GM18502 (cell line): ENCODE measurements at regions not wholly inside any gene's neighbourhood (a gene's known extent, or its start where the extent isn't known, plus 50 kb on each side); places are given as distances from the start of the nearest gene placed in this dataset.

Experiments used
- ATAC-seq: cut with Tn5 transposase; IDR thresholded peaks from one replicate; pipeline ENCODE4 v1.9.1; 2021; ENCODE audit warnings: mild to moderate bottlenecking; ENCODE audit not compliant: unreplicated experiment, poor library complexity

DNA sequence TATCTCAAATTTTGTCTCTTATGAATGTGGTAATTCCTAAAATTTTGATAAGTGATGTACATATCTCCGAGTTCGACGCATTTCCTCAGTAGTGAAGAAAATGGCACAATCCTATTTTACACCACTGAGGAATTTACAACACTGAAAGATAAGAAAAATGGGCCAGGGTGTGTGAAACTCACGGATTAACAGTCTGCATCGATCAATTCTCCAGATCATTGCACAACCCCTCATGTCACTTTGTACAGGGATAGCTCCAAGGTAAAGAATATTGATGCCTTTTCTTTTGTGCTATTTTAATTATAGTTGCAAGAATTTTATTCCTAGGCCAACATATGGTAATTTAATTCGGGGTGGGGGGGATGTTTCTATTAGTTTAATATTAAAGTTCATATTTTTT, 268.7 kb upstream of the VCX3A start:
- no peak for ATAC-seq

DNA sequence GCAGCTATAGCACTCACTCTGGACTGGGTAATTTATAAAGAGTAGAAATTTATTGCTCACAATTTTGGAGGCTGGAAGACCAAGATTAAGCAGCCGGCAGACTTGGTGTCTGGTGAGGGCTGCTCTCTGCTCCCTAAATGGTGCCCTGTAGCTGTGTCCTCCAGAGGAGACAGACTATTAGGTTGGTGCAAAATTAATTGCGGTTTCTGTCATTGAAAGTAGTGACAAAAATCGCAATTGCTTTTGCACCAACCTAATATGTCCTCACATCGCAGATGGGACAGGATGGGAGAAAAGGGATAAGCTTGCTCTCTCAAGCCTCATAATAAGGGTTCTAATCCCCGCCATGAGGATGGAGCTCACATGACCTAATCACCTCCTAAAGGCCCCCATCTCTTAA, 258.1 kb upstream of the VCX3A start:
- no peak for ATAC-seq

DNA sequence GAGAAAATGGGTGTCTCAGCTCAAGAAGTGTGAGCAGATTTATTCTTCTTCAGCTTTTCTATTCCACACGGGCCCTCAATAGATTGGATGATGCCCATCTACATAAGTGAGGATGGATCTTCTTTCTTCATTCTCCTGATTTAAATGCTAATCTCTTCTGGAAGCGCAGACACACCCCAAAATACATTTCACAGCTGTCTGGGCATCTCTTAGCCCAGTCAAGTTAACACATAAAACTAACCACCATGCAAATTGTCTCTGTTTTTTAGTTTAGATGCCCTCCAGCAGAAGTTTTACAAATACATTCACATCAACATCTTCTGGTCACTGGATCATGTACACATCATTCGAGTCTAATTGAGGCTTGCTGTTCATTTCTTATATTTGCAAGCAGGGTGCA, 249.0 kb upstream of the VCX3A start:
- no peak for ATAC-seq

DNA sequence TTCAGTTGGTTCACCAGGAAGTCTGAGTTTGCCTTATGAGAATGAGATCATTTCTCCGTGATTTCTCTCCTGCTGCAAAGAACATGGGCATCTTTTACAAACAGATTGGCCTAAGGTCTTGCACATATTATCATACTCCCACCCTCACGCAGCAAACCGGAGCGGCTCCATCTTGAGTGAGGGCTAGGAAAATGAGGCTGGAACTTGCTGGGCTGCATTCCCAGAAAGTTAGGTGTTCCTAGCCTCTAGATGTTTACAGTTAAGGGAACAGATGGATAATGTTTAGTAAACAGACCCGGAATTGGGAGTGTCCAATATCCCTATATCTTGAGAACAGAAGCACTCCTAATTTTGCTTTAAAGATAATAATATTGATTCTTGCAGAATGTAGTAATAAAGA, 247.9 kb upstream of the VCX3A start:
- no peak for ATAC-seq

DNA sequence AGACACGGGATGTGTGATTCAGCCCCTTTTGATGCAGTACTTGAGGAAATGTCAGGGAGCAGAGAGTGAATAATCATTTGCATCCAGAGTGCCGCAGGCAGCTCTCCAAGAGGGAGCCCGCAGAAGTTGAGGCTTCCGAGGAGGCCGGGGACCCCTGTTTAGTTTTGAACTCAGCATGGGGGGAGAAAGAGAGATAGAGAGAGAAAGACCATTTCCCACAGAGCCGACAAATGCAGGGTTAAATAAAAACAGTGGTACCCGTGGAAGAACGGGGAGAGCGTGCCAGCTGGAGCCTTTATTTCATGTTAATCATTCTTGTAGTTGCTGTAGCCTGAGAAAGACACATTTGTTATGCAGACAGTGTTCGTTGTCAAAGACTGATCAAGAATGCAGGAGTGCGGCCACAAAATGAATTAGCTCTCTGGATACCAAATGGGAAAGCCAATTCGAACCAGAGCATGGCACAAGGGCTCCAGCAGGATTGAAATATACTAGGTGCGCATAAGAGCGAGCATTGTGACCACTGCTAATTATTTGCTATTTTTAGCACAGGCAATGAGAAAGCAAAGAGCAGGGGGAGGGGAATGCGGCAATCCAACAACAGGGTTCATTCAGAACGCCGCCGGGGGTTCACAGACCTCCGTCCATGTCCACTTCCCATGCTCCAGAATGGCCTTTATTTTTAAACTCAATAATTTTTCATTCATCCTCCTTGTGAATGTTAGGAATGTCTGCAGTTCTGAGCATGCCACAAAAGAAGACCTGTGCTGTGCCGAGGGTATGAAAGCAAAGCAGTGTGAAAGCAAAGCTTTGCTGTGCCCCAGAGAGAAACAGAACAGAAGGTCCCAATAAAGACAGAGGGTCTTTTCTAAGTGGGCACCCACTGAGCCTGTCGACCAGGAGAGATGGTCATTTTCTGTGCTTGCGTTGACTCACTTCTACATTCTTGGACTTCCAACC, 243.9 kb upstream of the VCX3A start:
- ATAC-seq = no peak

DNA sequence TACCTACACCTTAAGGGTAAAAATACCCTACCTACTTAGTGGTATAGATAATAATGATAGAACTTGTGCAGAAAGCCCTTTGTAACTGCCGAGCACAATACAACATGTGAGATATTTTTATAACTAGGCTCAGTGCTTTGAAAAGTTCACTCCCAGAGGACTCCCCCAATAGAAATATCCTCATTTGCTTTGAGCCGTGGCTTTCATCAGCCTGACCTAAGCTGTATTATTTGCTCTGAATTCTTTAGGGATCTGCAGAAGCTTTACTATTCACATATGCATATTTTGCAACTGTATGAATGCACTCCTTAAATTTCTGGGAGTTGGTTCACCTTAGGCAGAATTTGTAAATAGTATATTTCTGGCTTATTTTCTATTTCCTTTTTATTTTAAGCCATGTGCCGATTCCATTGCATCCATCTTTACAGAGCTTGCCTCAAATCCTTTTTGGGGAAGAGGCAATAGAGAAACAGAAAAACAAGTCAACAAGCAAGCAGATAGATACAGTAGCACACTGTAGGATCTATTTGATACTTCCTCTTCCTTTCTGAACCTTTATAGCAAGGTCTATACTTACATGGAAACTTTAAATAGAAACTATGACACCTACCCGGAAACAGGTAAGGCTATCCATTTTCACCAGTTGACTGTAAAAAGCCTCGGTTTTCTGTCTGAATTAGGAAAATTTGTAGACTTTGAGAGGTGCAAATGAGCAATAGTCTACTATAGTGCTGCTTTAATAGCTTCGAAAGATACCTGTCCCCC, 242.5 kb upstream of the VCX3A start:
- no peak for ATAC-seq

DNA sequence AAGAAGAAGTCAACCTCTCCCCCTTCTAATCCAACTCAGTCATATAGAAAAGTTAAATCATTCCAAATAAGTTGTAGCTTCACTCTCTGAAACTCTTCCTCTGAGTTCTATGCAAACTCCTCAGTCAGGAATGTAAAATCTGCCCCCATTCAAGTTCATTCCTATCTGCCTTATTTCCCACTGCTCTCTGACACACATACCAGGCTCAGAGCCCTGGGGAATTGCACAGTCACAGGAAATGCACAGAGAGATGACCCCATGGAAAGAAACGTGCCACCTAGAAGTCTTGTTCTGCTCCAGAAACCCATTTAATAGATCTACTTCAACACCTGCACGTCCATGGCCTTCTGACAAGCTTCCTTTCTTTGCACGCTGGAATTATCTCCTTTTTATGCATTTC, 236.0 kb upstream of the VCX3A start:
- no peak for ATAC-seq

DNA sequence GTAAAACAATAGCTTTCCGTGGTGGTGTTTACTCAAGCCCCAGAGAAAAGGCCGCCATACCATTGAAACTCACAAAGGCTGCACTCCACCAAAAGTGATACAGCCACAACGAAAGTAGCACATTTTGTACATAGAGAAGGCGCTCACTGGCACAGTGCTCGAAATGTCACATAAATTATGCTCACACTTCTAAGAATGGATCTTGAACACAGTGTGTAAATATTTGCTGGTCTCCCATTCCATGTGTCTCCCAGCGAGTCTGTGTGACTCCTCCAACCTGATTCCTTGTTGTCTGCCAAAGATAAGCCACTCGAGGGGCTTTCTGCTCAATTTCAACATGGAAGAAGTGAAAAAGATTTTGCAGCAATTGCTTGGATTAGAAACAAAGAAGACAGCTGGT, 234.0 kb upstream of the VCX3A start:
- no peak for ATAC-seq

DNA sequence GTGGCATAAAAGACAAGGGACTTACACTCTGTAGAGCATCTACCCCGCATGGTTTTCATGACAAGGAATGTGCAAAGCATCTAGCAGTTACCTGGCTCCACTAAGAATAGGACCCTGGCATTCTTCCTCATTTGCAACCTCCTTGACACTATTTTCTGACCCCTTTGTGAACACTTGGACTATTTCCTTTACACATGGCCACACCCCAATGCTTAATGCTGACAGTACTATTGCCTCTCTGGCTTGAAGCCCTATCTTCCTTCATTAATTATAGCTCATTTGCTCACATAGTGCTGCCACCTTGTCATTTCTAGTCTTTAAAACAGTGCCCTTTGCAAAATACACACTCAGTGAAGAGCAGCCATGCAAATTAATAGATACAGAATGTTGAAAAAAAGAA, 226.3 kb upstream of the VCX3A start:
- ATAC-seq = no peak

DNA sequence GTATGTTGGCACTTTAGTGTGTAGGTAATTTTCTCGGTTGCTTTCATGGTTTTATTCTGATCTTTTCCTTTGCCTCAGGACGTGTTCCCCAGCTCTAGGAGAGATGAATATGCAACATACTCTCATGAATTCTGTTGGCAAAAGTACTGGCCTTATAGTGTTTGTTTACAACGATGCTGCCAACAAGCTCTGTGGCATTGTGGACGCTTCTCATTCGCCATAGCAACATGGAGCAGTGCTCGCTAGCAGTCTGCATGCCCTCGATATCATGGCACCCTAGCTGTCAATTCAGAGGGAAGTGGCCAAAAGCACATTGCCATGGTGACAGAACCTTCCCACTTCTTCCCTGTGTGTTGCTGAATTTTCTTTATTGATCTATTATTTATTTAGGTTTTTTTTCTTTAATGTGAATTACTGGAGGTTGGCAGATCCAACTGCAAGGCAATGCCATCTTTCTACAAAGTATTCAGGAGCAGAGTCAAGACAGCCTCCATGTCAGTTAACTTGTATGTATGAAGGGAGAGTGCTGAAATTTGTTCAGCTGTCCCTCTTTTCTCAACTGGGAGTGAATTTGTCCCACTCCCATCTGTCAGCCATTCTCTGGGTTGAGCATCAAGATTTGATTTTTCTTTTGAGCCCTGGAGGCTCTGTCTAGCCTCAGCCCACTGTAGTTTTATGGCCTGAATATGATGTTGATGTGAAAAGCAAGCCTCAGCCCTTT, 224.9 kb upstream of the VCX3A start:
- ATAC-seq = no peak

DNA sequence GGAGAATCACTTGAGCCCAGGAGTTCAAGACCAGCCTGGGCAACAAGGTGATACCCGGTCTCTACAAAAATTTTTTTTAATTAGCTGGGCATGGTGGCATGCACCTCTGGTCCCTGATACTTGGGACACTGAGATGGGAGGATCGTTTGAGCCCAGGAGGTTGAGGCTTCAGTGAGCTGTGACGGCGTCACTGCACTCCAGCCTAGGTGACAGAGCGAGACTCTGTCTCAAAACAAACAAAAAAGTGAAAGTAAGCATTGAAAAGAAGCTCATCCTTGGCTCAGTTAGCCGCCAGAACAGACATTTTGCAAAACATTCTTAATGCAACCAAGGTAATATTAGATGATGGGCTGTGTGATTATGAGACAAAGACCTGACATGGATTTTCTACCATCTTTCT, 223.3 kb upstream of the VCX3A start:
- ATAC-seq = no peak

DNA sequence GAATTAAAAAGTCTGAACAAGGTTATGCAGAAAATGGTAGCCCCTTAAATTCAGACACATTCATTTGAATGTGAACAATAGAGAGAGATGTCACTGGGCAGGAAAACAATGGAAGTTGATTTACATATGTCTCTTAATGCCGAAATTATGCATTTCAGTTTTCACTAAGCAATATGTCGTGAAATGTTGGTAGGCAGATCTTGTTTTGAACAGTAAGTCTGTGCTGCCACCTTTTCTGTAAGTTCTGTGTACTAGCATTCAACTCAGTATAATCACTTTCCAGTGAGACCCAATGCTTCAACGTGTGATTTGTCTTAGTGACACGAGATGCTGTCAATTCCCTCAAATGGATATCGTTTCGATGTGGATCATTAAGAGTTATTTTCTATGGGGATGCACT, 222.7 kb upstream of the VCX3A start:
- no peak for ATAC-seq

DNA sequence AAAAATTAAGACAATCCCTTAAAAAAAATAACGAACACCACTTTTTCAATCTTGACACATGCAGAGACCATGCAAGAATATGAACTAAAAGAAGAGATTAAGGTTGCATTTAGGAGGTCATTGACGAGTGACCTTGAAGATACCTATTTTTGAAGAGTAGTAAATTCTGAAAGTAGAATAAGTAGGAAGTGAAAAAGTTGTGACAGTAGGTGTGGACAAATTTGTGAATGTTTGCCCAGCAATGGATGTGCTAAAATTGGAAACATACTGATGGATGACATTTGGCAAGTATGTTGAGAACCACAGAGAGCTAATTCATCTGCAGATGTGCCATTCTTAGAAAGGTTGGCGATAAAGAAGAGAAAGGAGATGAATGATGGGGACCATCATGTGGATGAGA, 213.7 kb upstream of the VCX3A start:
- ATAC-seq = no peak

DNA sequence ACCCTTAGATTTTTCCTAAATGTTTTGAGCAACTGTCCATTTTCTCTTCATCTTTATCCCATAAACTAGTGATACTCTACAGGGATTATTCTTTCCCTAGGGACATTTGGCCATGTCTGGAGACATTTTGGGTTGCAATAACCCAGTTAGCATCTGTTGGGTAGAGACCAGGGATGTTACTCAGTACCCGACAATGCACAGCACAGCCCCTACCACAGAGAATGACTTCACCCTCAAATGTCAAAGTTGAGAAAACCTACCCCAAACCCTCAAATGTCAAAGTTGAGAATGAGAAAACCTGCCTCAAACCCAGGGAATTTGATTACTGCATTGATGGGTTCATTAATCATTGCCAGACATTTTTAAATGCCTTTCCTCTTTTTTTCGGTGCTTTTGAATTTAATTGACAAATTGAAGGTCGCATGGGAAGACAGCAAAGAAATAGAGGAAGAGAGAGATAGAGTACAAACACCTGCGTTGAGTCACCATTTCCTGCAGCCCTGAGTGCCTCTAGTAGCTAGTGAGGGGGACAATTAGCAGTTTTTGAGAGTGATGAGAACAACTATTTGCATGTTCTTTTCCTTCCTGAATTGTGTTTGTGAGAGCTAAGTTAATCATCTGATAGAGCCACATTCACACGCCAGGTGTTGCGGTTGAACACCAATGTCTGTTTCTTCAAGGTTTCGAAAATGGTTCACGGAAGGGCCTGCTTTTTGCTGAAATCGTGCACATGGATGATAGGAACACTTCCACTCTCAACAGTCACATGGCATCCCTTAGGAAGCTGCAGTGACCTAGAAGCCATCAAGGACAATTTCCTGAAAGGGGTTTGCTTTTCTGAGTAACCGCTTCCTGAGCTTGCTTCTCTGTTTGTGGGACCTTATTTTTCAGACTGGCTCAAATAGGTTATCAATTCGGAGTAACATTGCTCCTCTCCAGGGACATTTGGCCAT, 203.9 kb upstream of the VCX3A start:
- ATAC-seq = peak; percentile 98

DNA sequence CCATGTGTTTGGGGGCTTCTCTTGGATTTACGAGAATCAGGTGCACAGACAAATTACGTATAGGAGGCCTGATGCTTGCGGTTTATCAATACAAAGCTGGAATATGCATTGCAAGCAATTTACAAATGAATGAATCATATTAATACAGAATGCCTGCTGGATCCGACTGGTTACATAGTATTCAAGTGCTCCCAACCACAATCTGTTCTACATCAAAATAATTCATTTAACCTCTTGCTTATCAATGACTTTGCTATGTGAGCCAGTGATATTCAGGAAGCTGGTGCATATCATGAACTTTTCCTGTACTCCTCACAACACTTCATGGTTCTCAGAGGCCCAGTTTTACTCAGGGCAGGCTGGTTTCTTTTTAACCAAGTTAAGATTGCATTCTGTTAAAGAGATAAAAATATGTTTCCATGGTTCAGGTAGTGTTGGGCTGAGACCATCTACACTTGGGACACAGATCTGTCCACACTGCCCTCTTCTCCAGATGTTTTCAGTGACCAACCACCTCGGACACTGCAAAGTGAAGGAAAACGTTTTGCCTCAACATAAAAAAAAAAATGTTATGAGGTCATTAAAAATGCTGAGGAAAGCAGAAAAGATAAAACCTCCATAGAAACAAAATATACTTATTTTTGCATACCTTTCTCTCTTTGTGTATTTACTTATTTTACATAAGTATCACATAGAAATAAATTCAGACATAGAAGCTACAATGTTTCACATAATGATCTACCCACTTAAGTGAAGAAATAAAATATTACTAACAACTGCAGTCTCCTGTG, 200.1 kb upstream of the VCX3A start:
- ATAC-seq = no peak

DNA sequence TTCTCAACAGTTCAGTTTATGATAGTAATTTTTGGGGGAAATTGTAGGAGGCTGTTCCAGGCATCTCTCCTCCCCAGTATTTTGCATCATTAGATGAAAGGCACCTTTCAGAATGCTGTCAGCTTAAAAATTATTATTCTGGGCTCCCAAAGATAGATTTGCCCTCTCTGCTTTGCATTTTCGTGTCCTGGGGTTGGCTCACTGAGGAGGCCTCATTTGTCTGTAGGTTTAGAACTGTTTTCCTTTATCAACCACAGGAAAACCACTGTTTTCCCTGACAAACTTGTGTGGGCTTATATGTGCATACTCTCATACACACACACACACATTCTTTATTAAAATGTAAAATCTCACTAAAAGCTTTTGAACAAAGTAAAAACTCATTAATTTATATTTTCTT, 197.2 kb upstream of the VCX3A start:
- peak; percentile 71 for ATAC-seq

DNA sequence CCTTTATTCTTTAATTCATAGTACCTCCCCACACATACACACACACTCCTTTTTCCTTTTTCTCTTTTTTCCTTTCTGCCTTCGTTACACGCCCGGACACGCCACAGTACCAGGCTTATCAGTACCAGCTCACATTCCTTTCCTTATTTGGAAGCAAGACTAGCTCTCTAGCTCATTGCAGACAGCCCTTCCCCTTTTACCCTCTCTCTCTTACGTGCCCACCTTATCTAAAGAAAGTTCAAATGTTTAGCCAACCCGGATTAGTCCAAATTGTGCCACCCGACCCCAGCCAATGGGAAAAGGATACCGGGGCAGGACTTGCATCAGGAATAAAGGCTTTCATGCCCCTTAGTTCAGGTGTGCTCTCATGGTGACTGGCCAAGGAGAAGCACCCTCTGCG, 194.7 kb upstream of the VCX3A start:
- no peak for ATAC-seq

DNA sequence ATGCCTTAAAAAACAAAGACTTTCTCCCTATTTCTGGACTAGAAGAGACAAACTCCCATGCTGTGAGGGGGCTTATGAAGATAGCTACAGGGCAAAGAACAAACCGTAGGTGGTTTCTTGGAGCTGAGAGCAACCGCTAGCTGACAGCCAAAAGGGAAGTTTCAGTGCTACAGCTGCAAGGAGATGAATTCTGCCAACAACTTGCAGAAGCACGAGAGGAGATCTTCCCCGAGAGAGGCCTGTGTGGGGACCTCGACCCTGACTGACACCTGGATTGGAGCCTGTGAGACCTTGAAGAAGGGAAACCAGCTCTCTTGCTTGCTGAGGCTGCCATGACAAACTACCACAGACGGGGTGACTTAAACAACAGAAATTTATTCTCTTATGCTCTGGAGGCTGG, 183.8 kb upstream of the VCX3A start:
- ATAC-seq = peak; percentile 81
